GM19351 (cell line): ENCODE measurements at regions not wholly inside any gene's neighbourhood (a gene's known extent, or its start where the extent isn't known, plus 50 kb on each side); places are given as distances from the start of the nearest gene placed in this dataset.

Experiments
- ATAC-seq: cut with Tn5 transposase; IDR thresholded peaks from one replicate; pipeline ENCODE4 v1.9.1; 2021; ENCODE audit warnings: mild to moderate bottlenecking, moderate library complexity; ENCODE audit not compliant: unreplicated experiment

GRCh38 chr21:24290151-24290833 lies 1317.0 kb downstream of the MRPL39 start:
- ATAC-seq = no peak

GRCh38 chr21:24289539-24289938 lies 1317.7 kb downstream of the MRPL39 start:
- no peak for ATAC-seq

GRCh38 chr21:24280596-24280995 lies 1326.7 kb downstream of the MRPL39 start:
- ATAC-seq = no peak

- ATAC-seq = no peak
Observed at GRCh38 chr21:24278711-24279110, 1328.6 kb downstream of the MRPL39 start.

- ATAC-seq = no peak
Observed at GRCh38 chr21:24276204-24276603, 1331.1 kb downstream of the MRPL39 start.

GRCh38 chr21:24275616-24276015 lies 1331.7 kb downstream of the MRPL39 start:
- no peak for ATAC-seq

GRCh38 chr21:24272521-24272938 lies 1334.8 kb downstream of the MRPL39 start:
- ATAC-seq = no peak

GRCh38 chr21:24265987-24266386 lies 1341.3 kb downstream of the MRPL39 start:
- no peak for ATAC-seq

GRCh38 chr21:24260751-24261150 lies 1346.5 kb downstream of the MRPL39 start:
- ATAC-seq = no peak

GRCh38 chr21:24259241-24259640 lies 1348.0 kb downstream of the MRPL39 start:
- ATAC-seq = no peak

GRCh38 chr21:24255591-24255990 lies 1351.7 kb downstream of the MRPL39 start:
- ATAC-seq = no peak

GRCh38 chr21:24225431-24225830 lies 1381.8 kb downstream of the MRPL39 start:
- no peak for ATAC-seq

- ATAC-seq = no peak
Observed at GRCh38 chr21:24224422-24224821, 1382.9 kb downstream of the MRPL39 start.

GRCh38 chr21:24223624-24224023 lies 1383.7 kb downstream of the MRPL39 start:
- ATAC-seq = no peak

- ATAC-seq = no peak
Observed at GRCh38 chr21:24222676-24223075, 1384.6 kb downstream of the MRPL39 start.

- no peak for ATAC-seq
Observed at GRCh38 chr21:24220446-24220845, 1386.8 kb downstream of the MRPL39 start.

- no peak for ATAC-seq
Observed at GRCh38 chr21:24217151-24217550, 1390.1 kb downstream of the MRPL39 start.

- ATAC-seq = no peak
Observed at GRCh38 chr21:24210130-24210529, 1397.2 kb downstream of the MRPL39 start.

- ATAC-seq = no peak
Observed at GRCh38 chr21:24208562-24209260, 1398.6 kb downstream of the MRPL39 start.

- no peak for ATAC-seq
Observed at GRCh38 chr21:24205319-24205718, 1402.0 kb downstream of the MRPL39 start.

- ATAC-seq = no peak
Observed at GRCh38 chr21:24204641-24205040, 1402.6 kb downstream of the MRPL39 start.

- no peak for ATAC-seq
Observed at GRCh38 chr21:24200052-24200451, 1407.2 kb downstream of the MRPL39 start.

GRCh38 chr21:24197923-24198322 lies 1409.4 kb downstream of the MRPL39 start:
- ATAC-seq = no peak
